Bronchial epithelial cell (primary cell): ENCODE measurements at regions not wholly inside any gene's neighbourhood (a gene's known extent, or its start where the extent isn't known, plus 50 kb on each side); places are given as distances from the start of the nearest gene placed in this dataset.

Experiments used
- DNase-seq: peaks from one replicate; pipeline ENCODE4 v3.0.0-alpha.2; 2010; ENCODE audit warnings: low read depth
- FAIRE-seq: peaks from 2 replicates; lab custom pipeline; 2011; peaks lifted over from hg19 to GRCh38; lab: Jason Lieb, UNC
- H3K27me3 ChIP-seq: 2 replicates; pipeline ENCODE4 v1.5.1; 2011; ENCODE audit warnings: low read length; ENCODE audit not compliant: control insufficient read depth, insufficient read depth
- H3K36me3 ChIP-seq: 2 replicates; pipeline ENCODE4 v1.5.1; 2011; ENCODE audit warnings: low read length; ENCODE audit not compliant: control insufficient read depth, insufficient read depth
- H3K4me3 ChIP-seq: 2 replicates; pipeline ENCODE4 v1.5.1; 2011; ENCODE audit warnings: mild to moderate bottlenecking, low read depth, low read length, control low read depth
- TF ChIP-seq, protein P1 (sequence below): IDR thresholded peaks from 2 replicates; pipeline ENCODE4 v1.5.1; 2011; ENCODE audit warnings: mild to moderate bottlenecking, moderate library complexity, low read length, control low read depth, inconsistent platforms; ENCODE audit not compliant: insufficient read depth, severe bottlenecking

GRCh38 chr5:82851471-82851870 is 225.7 kb downstream of the TMEM167A start:
- FAIRE-seq, result no peak

GRCh38 chr5:82850393-82850792 is 226.8 kb downstream of the TMEM167A start:
- Histone ChIP-seq H3K27me3 (no peaks in the 10 kb centered on the region), H3K36me3 (no peaks in the 10 kb centered on the region), H3K4me3 (no peak overlapping the region)
- TF ChIP-seq, protein P1, sequence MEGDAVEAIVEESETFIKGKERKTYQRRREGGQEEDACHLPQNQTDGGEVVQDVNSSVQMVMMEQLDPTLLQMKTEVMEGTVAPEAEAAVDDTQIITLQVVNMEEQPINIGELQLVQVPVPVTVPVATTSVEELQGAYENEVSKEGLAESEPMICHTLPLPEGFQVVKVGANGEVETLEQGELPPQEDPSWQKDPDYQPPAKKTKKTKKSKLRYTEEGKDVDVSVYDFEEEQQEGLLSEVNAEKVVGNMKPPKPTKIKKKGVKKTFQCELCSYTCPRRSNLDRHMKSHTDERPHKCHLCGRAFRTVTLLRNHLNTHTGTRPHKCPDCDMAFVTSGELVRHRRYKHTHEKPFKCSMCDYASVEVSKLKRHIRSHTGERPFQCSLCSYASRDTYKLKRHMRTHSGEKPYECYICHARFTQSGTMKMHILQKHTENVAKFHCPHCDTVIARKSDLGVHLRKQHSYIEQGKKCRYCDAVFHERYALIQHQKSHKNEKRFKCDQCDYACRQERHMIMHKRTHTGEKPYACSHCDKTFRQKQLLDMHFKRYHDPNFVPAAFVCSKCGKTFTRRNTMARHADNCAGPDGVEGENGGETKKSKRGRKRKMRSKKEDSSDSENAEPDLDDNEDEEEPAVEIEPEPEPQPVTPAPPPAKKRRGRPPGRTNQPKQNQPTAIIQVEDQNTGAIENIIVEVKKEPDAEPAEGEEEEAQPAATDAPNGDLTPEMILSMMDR, result no peak
- FAIRE-seq, result no peak
- DNase-seq, result no peak

More at GRCh38 chr5:82851471-82851870, 225.7 kb downstream of the TMEM167A start:
- Histone ChIP-seq H3K36me3 (no peaks in the 10 kb centered on the region), H3K4me3 (no peak overlapping the region), H3K27me3 (no peaks in the 10 kb centered on the region)
- TF ChIP-seq, protein P1, result no peak
- DNase-seq, result no peak

- FAIRE-seq, result no peak
- no peak for DNase-seq
- no peak overlapping the region for H3K4me3 ChIP-seq
- TF ChIP-seq, protein P1, result no peak
- H3K36me3 ChIP-seq, result no peaks in the 10 kb centered on the region
- no peaks in the 10 kb centered on the region for H3K27me3 ChIP-seq
Measured at GRCh38 chr5:82849885-82850284, 227.3 kb downstream of the TMEM167A start.

GRCh38 chr5:82847562-82847961 is 229.6 kb downstream of the TMEM167A start:
- H3K36me3 ChIP-seq, result no peaks in the 10 kb centered on the region
- no peak for DNase-seq
- no peak for FAIRE-seq
- H3K4me3 ChIP-seq, result no peak overlapping the region
- H3K27me3 ChIP-seq, result no peaks in the 10 kb centered on the region
- TF ChIP-seq, protein P1, result no peak

GRCh38 chr5:82839881-82840280 is 237.3 kb downstream of the TMEM167A start:
- Histone ChIP-seq H3K4me3 (no peak overlapping the region), H3K27me3 (no peaks in the 10 kb centered on the region), H3K36me3 (no peaks in the 10 kb centered on the region)
- no peak for DNase-seq
- no peak for FAIRE-seq
- TF ChIP-seq, protein P1, result no peak

DNA sequence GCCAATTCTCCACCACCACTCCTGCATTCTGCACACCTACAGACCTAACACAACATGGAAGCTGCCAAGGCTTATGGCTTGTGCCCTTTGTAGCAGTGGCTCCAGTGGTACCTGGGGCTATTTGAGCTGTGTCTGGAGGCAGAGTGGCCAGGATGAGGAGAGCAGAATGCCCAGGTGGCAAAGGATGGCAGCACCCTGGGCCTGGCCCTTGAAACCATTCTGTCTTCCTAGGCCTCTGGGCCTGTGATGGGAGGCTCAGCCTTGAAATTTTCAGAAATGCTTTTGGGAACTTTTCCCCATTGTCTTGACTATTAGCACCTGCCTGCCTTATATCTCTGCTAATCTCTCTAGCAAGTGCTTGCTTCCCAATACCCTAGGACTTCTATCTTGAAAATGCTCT is 241.7 kb downstream of the TMEM167A start:
- no peak for DNase-seq
- Histone ChIP-seq H3K4me3 (no peak overlapping the region), H3K36me3 (no peaks in the 10 kb centered on the region), H3K27me3 (no peaks in the 10 kb centered on the region)
- TF ChIP-seq, protein P1, result no peak
- no peak for FAIRE-seq
